ENCODE measurements at regions not wholly inside any gene's neighbourhood (a gene's known extent, or its start where the extent isn't known, plus 50 kb on each side); places are given as distances from the start of the nearest gene placed in this dataset.
"Not testable (repeated sequence)": the region's sequence is repeated elsewhere in the genome, so short reads cannot be mapped to it uniquely, and the experiment has no call there.

GRCh38 chr4:147284935-147285334 is 196.0 kb upstream of the EDNRA start:
- peaks cover 2% of the 10 kb centered on the region for H3K9me3 Mint-ChIP-seq
- no peak overlapping the region for H3K27ac Mint-ChIP-seq
- DNase-seq (ENCODE audit: low spot score in 2 of 2) (no peak), ATAC-seq (no peak)
- no peaks in the 10 kb centered on the region for H3K36me3 Mint-ChIP-seq
- no peaks in the 10 kb centered on the region for H3K4me1 Mint-ChIP-seq
- no peak overlapping the region for H3K4me3 Mint-ChIP-seq

GRCh38 chr4:147285751-147286150 is 195.1 kb upstream of the EDNRA start:
- DNase-seq (ENCODE audit: low spot score in 2 of 2) (no peak), ATAC-seq (no peak)
- Mint-ChIP-seq H3K4me1 (no peaks in the 10 kb centered on the region), H3K9me3 (no peaks in the 10 kb centered on the region), H3K36me3 (no peaks in the 10 kb centered on the region), H3K4me3 (no peak overlapping the region), H3K27ac (no peak overlapping the region)

- no peak for ATAC-seq
- no peak overlapping the region for H3K4me3 Mint-ChIP-seq
- DNase-seq (ENCODE audit: low spot score in 2 of 2) = no peak
- no peaks in the 10 kb centered on the region for H3K4me1 Mint-ChIP-seq
- no peak overlapping the region for H3K27ac Mint-ChIP-seq
- no peaks in the 10 kb centered on the region for H3K36me3 Mint-ChIP-seq
- H3K9me3 Mint-ChIP-seq = no peaks in the 10 kb centered on the region
Observed at GRCh38 chr4:147286846-147287587, 193.9 kb upstream of the EDNRA start.

GRCh38 chr4:147287588-147287890 is 193.4 kb upstream of the EDNRA start:
- Mint-ChIP-seq H3K9me3 (no peaks in the 10 kb centered on the region), H3K4me1 (no peaks in the 10 kb centered on the region), H3K27ac (no peak overlapping the region), H3K4me3 (no peak overlapping the region), H3K36me3 (no peaks in the 10 kb centered on the region)
- DNase-seq (ENCODE audit: low spot score in 2 of 2) (no peak), ATAC-seq (no peak)

DNA sequence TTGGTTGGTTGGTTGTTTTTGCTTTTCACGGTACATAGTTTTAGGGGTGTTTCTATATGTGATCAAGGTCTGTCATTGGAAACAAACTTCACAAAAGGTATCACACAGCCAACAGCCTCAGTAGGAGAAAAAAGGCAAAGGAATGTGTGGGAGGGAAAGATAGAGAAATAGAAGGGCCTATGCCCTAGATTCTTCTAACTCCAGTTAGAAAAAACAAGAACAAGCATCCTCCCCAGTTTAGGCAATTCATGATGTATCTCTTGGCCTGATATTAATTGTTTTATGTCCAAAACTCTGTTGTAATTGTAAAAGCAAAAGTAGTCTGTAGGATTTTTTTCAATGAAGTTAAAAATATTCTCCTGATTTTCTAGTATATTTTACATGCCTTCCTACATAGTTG is 192.4 kb upstream of the EDNRA start:
- no peaks in the 10 kb centered on the region for H3K36me3 Mint-ChIP-seq
- no peak for ATAC-seq
- DNase-seq (ENCODE audit: low spot score in 2 of 2) = no peak
- H3K27ac Mint-ChIP-seq = no peak overlapping the region
- H3K4me3 Mint-ChIP-seq = no peak overlapping the region
- H3K9me3 Mint-ChIP-seq = no peaks in the 10 kb centered on the region
- no peaks in the 10 kb centered on the region for H3K4me1 Mint-ChIP-seq

- no peak for DNase-seq (ENCODE audit: low spot score in 2 of 2)
- H3K4me3 Mint-ChIP-seq = no peak overlapping the region
- no peaks in the 10 kb centered on the region for H3K9me3 Mint-ChIP-seq
- ATAC-seq = no peak
- H3K4me1 Mint-ChIP-seq = no peaks in the 10 kb centered on the region
- no peak overlapping the region for H3K27ac Mint-ChIP-seq
- no peaks in the 10 kb centered on the region for H3K36me3 Mint-ChIP-seq
Observed at GRCh38 chr4:147289181-147289580, 191.7 kb upstream of the EDNRA start.

GRCh38 chr4:147292604-147293313 is 188.1 kb upstream of the EDNRA start:
- not testable (repeated sequence) for H3K9me3 Mint-ChIP-seq; H3K4me3 Mint-ChIP-seq; DNase-seq (ENCODE audit: low spot score in 2 of 2); H3K4me1 Mint-ChIP-seq; ATAC-seq; H3K27ac Mint-ChIP-seq; H3K36me3 Mint-ChIP-seq

- not testable (repeated sequence) for H3K36me3 Mint-ChIP-seq; H3K9me3 Mint-ChIP-seq; H3K4me1 Mint-ChIP-seq; DNase-seq (ENCODE audit: low spot score in 2 of 2); H3K27ac Mint-ChIP-seq; H3K4me3 Mint-ChIP-seq; ATAC-seq
Observed at GRCh38 chr4:147293314-147293677, 187.6 kb upstream of the EDNRA start.

DNA sequence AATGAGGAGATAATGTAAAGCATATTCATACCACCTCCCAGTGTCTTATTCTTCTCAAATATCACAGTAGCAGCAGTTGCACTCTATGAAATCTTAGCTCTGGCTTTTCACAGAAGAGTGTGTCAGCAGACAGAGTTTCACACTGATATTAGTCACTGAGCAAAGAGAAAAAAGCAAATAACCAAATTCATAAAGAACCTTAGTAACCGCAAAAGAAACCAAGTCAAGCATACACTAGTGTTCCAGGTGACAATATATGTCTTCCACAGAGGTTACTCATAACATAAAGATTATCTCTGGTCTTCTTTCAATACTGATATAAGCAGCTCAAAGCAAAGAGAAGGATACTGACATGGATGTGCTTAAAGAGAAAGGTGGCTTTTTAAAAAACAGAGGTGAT is 181.7 kb upstream of the EDNRA start:
- H3K36me3 Mint-ChIP-seq = no peaks in the 10 kb centered on the region
- peaks cover 4% of the 10 kb centered on the region for H3K9me3 Mint-ChIP-seq
- no peak for DNase-seq (ENCODE audit: low spot score in 2 of 2)
- H3K4me3 Mint-ChIP-seq = no peak overlapping the region
- no peaks in the 10 kb centered on the region for H3K4me1 Mint-ChIP-seq
- H3K27ac Mint-ChIP-seq = no peak overlapping the region
- no peak for ATAC-seq

- DNase-seq (ENCODE audit: low spot score in 2 of 2) (no peak), ATAC-seq (no peak)
- Mint-ChIP-seq H3K4me3 (no peak overlapping the region), H3K36me3 (no peaks in the 10 kb centered on the region), H3K9me3 (no peaks in the 10 kb centered on the region), H3K4me1 (no peaks in the 10 kb centered on the region), H3K27ac (no peak overlapping the region)
Observed at GRCh38 chr4:147303174-147303872, 177.6 kb upstream of the EDNRA start.

DNA sequence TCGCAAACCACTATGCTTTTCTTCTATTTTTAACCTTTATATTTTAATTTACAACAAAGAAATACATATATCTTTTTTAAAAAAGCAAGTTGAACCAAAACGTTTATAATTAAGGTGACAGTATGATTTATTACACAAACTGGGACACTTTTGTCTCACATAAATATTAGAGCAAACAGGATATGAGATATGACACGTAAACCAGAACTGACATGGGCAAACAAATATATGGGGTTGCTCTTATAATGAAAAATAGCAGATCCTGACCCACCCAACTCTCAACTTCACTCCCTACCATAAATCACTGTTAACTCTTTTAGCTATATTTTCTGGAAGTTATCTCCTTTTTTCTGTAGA is 177.0 kb upstream of the EDNRA start:
- Mint-ChIP-seq H3K4me3 (no peak overlapping the region), H3K27ac (no peak overlapping the region), H3K36me3 (no peaks in the 10 kb centered on the region), H3K9me3 (no peaks in the 10 kb centered on the region), H3K4me1 (no peaks in the 10 kb centered on the region)
- DNase-seq (ENCODE audit: low spot score in 2 of 2) (no peak), ATAC-seq (no peak)

GRCh38 chr4:147307896-147308674 is 172.8 kb upstream of the EDNRA start:
- no peak overlapping the region for H3K27ac Mint-ChIP-seq
- no peaks in the 10 kb centered on the region for H3K4me1 Mint-ChIP-seq
- DNase-seq (ENCODE audit: low spot score in 2 of 2) (no peak), ATAC-seq (no peak)
- no peak overlapping the region for H3K4me3 Mint-ChIP-seq
- H3K9me3 Mint-ChIP-seq = no peaks in the 10 kb centered on the region
- H3K36me3 Mint-ChIP-seq = no peaks in the 10 kb centered on the region

GRCh38 chr4:147309434-147309833 is 171.5 kb upstream of the EDNRA start:
- DNase-seq (ENCODE audit: low spot score in 2 of 2) = no peak
- H3K36me3 Mint-ChIP-seq = no peaks in the 10 kb centered on the region
- H3K27ac Mint-ChIP-seq = no peak overlapping the region
- no peaks in the 10 kb centered on the region for H3K9me3 Mint-ChIP-seq
- H3K4me1 Mint-ChIP-seq = no peaks in the 10 kb centered on the region
- ATAC-seq = no peak
- H3K4me3 Mint-ChIP-seq = no peak overlapping the region

DNA sequence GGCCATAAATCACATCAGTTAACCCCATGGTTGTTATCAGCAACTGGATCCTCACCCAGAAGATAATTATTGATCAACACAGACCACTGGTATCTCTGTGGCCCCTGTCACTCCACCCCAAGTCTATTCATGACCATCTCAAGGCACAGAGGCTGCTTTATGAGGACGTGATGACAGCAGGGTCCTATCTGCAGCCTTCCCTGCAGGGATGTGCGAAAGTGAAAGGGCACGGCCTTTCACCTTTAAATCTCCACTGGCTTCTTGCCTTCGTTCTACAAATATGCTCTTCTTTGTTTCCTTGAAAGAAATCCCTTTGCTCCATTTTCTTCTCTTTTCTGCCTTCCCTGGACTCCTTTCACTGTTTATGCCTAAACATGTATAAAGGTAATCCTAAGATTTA is 170.6 kb upstream of the EDNRA start:
- H3K9me3 Mint-ChIP-seq = no peaks in the 10 kb centered on the region
- H3K4me3 Mint-ChIP-seq = no peak overlapping the region
- DNase-seq (ENCODE audit: low spot score in 2 of 2) = no peak
- no peaks in the 10 kb centered on the region for H3K36me3 Mint-ChIP-seq
- no peaks in the 10 kb centered on the region for H3K4me1 Mint-ChIP-seq
- ATAC-seq = no peak
- H3K27ac Mint-ChIP-seq = no peak overlapping the region

GRCh38 chr4:147311956-147312355 is 168.9 kb upstream of the EDNRA start:
- H3K27ac Mint-ChIP-seq = no peak overlapping the region
- no peaks in the 10 kb centered on the region for H3K4me1 Mint-ChIP-seq
- H3K36me3 Mint-ChIP-seq = no peaks in the 10 kb centered on the region
- no peaks in the 10 kb centered on the region for H3K9me3 Mint-ChIP-seq
- DNase-seq (ENCODE audit: low spot score in 2 of 2) (no peak), ATAC-seq (no peak)
- no peak overlapping the region for H3K4me3 Mint-ChIP-seq
